ENCODE measurements at regions not wholly inside any gene's neighbourhood (a gene's known extent, or its start where the extent isn't known, plus 50 kb on each side); places are given as distances from the start of the nearest gene placed in this dataset.

- Histone ChIP-seq H3K36me3 (ENCODE audit: low read depth, low read length) (no peaks in the 10 kb centered on the region), H3K9me2 (replicated peaks; ENCODE audit: low read length) (no peaks in the 10 kb centered on the region), H4K20me1 (ENCODE audit: low read length) (no peaks in the 10 kb centered on the region), H3K4me1 (ENCODE audit: insufficient read depth, low read length) (peaks cover 6% of the 10 kb centered on the region; the same call in 1 of the 2 replicates), H3K4me3 (ENCODE audit: low read length) (no peak overlapping the region), H3K9me3 (ENCODE audit: low read length) (no peaks in the 10 kb centered on the region), H3K27ac (ENCODE audit: low read length) (no peak overlapping the region), H3K27me3 (ENCODE audit: low read length) (peaks cover 6% of the 10 kb centered on the region; the same call in 1 of the 2 replicates), H3K79me2 (ENCODE audit: low read length) (no peaks in the 10 kb centered on the region), H2AFZ (ENCODE audit: low read length) (no peak overlapping the region), H3F3A (ENCODE audit: low read length, unreplicated experiment) (no peaks in the 10 kb centered on the region), H3K4me2 (ENCODE audit: low read length) (no peak overlapping the region), H3K9ac (ENCODE audit: low read length) (no peak overlapping the region)
- ATAC-seq (0 out of 2 replicates have a peak, but pooled peaks have one; percentile 29), DNase-seq (peak; percentile 71)
- POLR2A ChIA-PET (ENCODE audit: unreplicated experiment): no interaction called here
- TF ChIP-seq EZH2 (IDR thresholded peaks at IDR 0.05; ENCODE audit: low read length, unreplicated experiment) (no peak), CTCF (conservative IDR thresholded peaks at IDR 0.05; ENCODE audit: low read depth, low read length) (no peak)
- intact Hi-C loops (cut with micrococcal nuclease): no loop called here
- no TSS peak for BruUV-seq (replicated peaks)
- CTCF ChIA-PET: no interaction called here
Observed at GRCh38 chr2:6506361-6506794, 359.3 kb downstream of the CMPK2 start.

- H3K79me2 ChIP-seq (ENCODE audit: low read length): no peaks in the 10 kb centered on the region
- intact Hi-C loops (cut with micrococcal nuclease): no loop called here
- H3K36me3 ChIP-seq (ENCODE audit: low read depth, low read length): no peaks in the 10 kb centered on the region
- CTCF ChIA-PET: no interaction called here
- H3K4me2 ChIP-seq (ENCODE audit: low read length): no peak overlapping the region
- peaks cover 10% of the 10 kb centered on the region; the same call in 1 of the 2 replicates for H3K27me3 ChIP-seq (ENCODE audit: low read length)
- no peak overlapping the region for H3K9ac ChIP-seq (ENCODE audit: low read length)
- H3K9me2 ChIP-seq (replicated peaks; ENCODE audit: low read length): no peaks in the 10 kb centered on the region
- H3K9me3 ChIP-seq (ENCODE audit: low read length): no peaks in the 10 kb centered on the region
- POLR2A ChIA-PET (ENCODE audit: unreplicated experiment): no interaction called here
- no TSS peak for BruUV-seq (replicated peaks)
- H3K4me3 ChIP-seq (ENCODE audit: low read length): no peak overlapping the region
- ATAC-seq (no peak), DNase-seq (no peak)
- no peak for TF ChIP-seq EZH2 (IDR thresholded peaks at IDR 0.05; ENCODE audit: low read length, unreplicated experiment)
- TF ChIP-seq CTCF (conservative IDR thresholded peaks at IDR 0.05; ENCODE audit: low read depth, low read length): no peak
- TF ChIP-seq EZH2phosphoT487 (IDR thresholded peaks at IDR 0.05; ENCODE audit: borderline replicate concordance, low read length): no peak
- H3K4me1 ChIP-seq (ENCODE audit: insufficient read depth, low read length): peaks cover 6% of the 10 kb centered on the region; the same call in 1 of the 2 replicates
- no peak overlapping the region for H3K27ac ChIP-seq (ENCODE audit: low read length)
- no peaks in the 10 kb centered on the region for H4K20me1 ChIP-seq (ENCODE audit: low read length)
- H2AFZ ChIP-seq (ENCODE audit: low read length): no peak overlapping the region
- H3F3A ChIP-seq (ENCODE audit: low read length, unreplicated experiment): no peaks in the 10 kb centered on the region
Observed at GRCh38 chr2:6506859-6507258, 358.8 kb downstream of the CMPK2 start.

- Histone ChIP-seq H3K4me3 (ENCODE audit: low read length) (no peak overlapping the region), H3K27me3 (ENCODE audit: low read length) (peaks cover 22% of the 10 kb centered on the region; the same call in 1 of the 2 replicates), H2AFZ (ENCODE audit: low read length) (no peak overlapping the region), H3K4me2 (ENCODE audit: low read length) (no peak overlapping the region), H4K20me1 (ENCODE audit: low read length) (no peaks in the 10 kb centered on the region), H3F3A (ENCODE audit: low read length, unreplicated experiment) (no peaks in the 10 kb centered on the region), H3K9ac (ENCODE audit: low read length) (no peak overlapping the region), H3K36me3 (ENCODE audit: low read depth, low read length) (no peaks in the 10 kb centered on the region), H3K9me3 (ENCODE audit: low read length) (no peaks in the 10 kb centered on the region), H3K79me2 (ENCODE audit: low read length) (no peaks in the 10 kb centered on the region), H3K27ac (ENCODE audit: low read length) (no peak overlapping the region), H3K9me2 (replicated peaks; ENCODE audit: low read length) (no peaks in the 10 kb centered on the region), H3K4me1 (ENCODE audit: insufficient read depth, low read length) (peaks cover 6% of the 10 kb centered on the region; the same call in 1 of the 2 replicates)
- intact Hi-C loops (cut with micrococcal nuclease): no loop called here
- ChIA-PET POLR2A (ENCODE audit: unreplicated experiment) (no interaction called here), CTCF (no interaction called here)
- no peak for TF ChIP-seq EZH2phosphoT487 (IDR thresholded peaks at IDR 0.05; ENCODE audit: borderline replicate concordance, low read length)
- no peak for TF ChIP-seq CTCF (conservative IDR thresholded peaks at IDR 0.05; ENCODE audit: low read depth, low read length)
- no peak for TF ChIP-seq EZH2 (IDR thresholded peaks at IDR 0.05; ENCODE audit: low read length, unreplicated experiment)
- no TSS peak for BruUV-seq (replicated peaks)
- ATAC-seq (no peak), DNase-seq (no peak)
Observed at GRCh38 chr2:6510532-6510931, 355.2 kb downstream of the CMPK2 start.
